ENCODE measurements at regions not wholly inside any gene's neighbourhood (a gene's known extent, or its start where the extent isn't known, plus 50 kb on each side); places are given as distances from the start of the nearest gene placed in this dataset.

- Histone ChIP-seq H3K4me1 (ENCODE audit: low read depth, poor library complexity, severe bottlenecking) (no peaks in the 10 kb centered on the region), H3K27ac (no peak overlapping the region), H3K27me3 (ENCODE audit: insufficient read depth, low read depth) (no peaks in the 10 kb centered on the region), H2AFZ (ENCODE audit: low read depth) (no peak overlapping the region), H3K36me3 (ENCODE audit: insufficient read depth) (no peaks in the 10 kb centered on the region), H3K9ac (no peak overlapping the region), H3K4me3 (IDR thresholded peaks at IDR 0.05; ENCODE audit: insufficient read depth, low read depth, low read length) (no peak overlapping the region), H4K20me1 (ENCODE audit: insufficient read depth) (no peaks in the 10 kb centered on the region), H3K79me2 (ENCODE audit: insufficient read depth, low read depth) (no peaks in the 10 kb centered on the region), H3K4me2 (no peak overlapping the region)
- TF ChIP-seq CTCF (conservative IDR thresholded peaks at IDR 0.05; ENCODE audit: low read depth, low read length) = no peak
Observed at GRCh38 chr1:213613549-213613948, 374.2 kb upstream of the PROX1 start.

GRCh38 chr1:213615226-213615916, 372.4 kb upstream of the PROX1 start:
- no peak overlapping the region for H3K4me2 ChIP-seq
- no peak overlapping the region for H3K4me3 ChIP-seq (IDR thresholded peaks at IDR 0.05; ENCODE audit: insufficient read depth, low read depth, low read length)
- no peak overlapping the region for H3K9ac ChIP-seq
- no peaks in the 10 kb centered on the region for H3K36me3 ChIP-seq (ENCODE audit: insufficient read depth)
- no peaks in the 10 kb centered on the region for H3K4me1 ChIP-seq (ENCODE audit: low read depth, poor library complexity, severe bottlenecking)
- H4K20me1 ChIP-seq (ENCODE audit: insufficient read depth) = no peaks in the 10 kb centered on the region
- no peaks in the 10 kb centered on the region for H3K79me2 ChIP-seq (ENCODE audit: insufficient read depth, low read depth)
- H3K27me3 ChIP-seq (ENCODE audit: insufficient read depth, low read depth) = no peaks in the 10 kb centered on the region
- no peak for TF ChIP-seq CTCF (conservative IDR thresholded peaks at IDR 0.05; ENCODE audit: low read depth, low read length)
- H2AFZ ChIP-seq (ENCODE audit: low read depth) = no peak overlapping the region
- H3K27ac ChIP-seq = no peak overlapping the region

GRCh38 chr1:213617133-213617532, 370.6 kb upstream of the PROX1 start:
- Histone ChIP-seq H3K9ac (no peak overlapping the region), H3K4me2 (no peak overlapping the region), H4K20me1 (ENCODE audit: insufficient read depth) (no peaks in the 10 kb centered on the region), H3K36me3 (ENCODE audit: insufficient read depth) (no peaks in the 10 kb centered on the region), H3K79me2 (ENCODE audit: insufficient read depth, low read depth) (no peaks in the 10 kb centered on the region), H2AFZ (ENCODE audit: low read depth) (no peak overlapping the region), H3K27me3 (ENCODE audit: insufficient read depth, low read depth) (no peaks in the 10 kb centered on the region; the same call in 1 of the 2 replicates), H3K4me1 (ENCODE audit: low read depth, poor library complexity, severe bottlenecking) (no peaks in the 10 kb centered on the region), H3K4me3 (IDR thresholded peaks at IDR 0.05; ENCODE audit: insufficient read depth, low read depth, low read length) (no peak overlapping the region), H3K27ac (no peak overlapping the region)
- TF ChIP-seq CTCF (conservative IDR thresholded peaks at IDR 0.05; ENCODE audit: low read depth, low read length) = no peak

- Histone ChIP-seq H3K4me3 (IDR thresholded peaks at IDR 0.05; ENCODE audit: insufficient read depth, low read depth, low read length) (no peak overlapping the region), H3K36me3 (ENCODE audit: insufficient read depth) (no peaks in the 10 kb centered on the region), H2AFZ (ENCODE audit: low read depth) (no peak overlapping the region), H3K79me2 (ENCODE audit: insufficient read depth, low read depth) (no peaks in the 10 kb centered on the region), H4K20me1 (ENCODE audit: insufficient read depth) (no peaks in the 10 kb centered on the region), H3K9ac (no peak overlapping the region), H3K4me1 (ENCODE audit: low read depth, poor library complexity, severe bottlenecking) (peaks cover 8% of the 10 kb centered on the region), H3K27me3 (ENCODE audit: insufficient read depth, low read depth) (no peaks in the 10 kb centered on the region; the same call in 1 of the 2 replicates), H3K27ac (no peak overlapping the region), H3K4me2 (no peak overlapping the region)
- TF ChIP-seq CTCF (conservative IDR thresholded peaks at IDR 0.05; ENCODE audit: low read depth, low read length) = no peak
Observed at GRCh38 chr1:213618094-213618493, 369.7 kb upstream of the PROX1 start.

All from KMS-11 (cell line).